Thyroid gland (tissue), 4 donors: ENCODE measurements at regions not wholly inside any gene's neighbourhood (a gene's known extent, or its start where the extent isn't known, plus 50 kb on each side); places are given as distances from the start of the nearest gene placed in this dataset.

Source experiments
- DNase-seq, 2 donors: peaks; one replicate each; pipeline ENCODE4 v3.0.0-alpha.2; 2019
- H3K27ac ChIP-seq, 3 donors: fragments of 200-600 bp; sonication (generic); 1 replicate in 2 of 3; 2 replicates in 1 of 3; pipeline ENCODE4 v1.5.1; 2016 to 2019; ENCODE audit warnings: mild to moderate bottlenecking in 1 of 3, moderate library complexity in 1 of 3
- H3K27me3 ChIP-seq: fragments of 200-600 bp; sonication (generic); one replicate; pipeline ENCODE4 v1.5.1; 2019
- H3K36me3 ChIP-seq, 2 donors: fragments of 200-600 bp; sonication (generic); one replicate each; pipeline ENCODE4 v1.5.1; 2016 to 2019
- H3K4me1 ChIP-seq, 2 donors: fragments of 200-600 bp; sonication (generic); one replicate each; pipeline ENCODE4 v1.5.1; 2017 to 2019
- H3K4me3 ChIP-seq, 3 donors: fragments of 200-600 bp; sonication (generic); replicated peaks in 1 of 3; 1 replicate in 2 of 3; 2 replicates in 1 of 3; pipeline ENCODE4 v1.5.1; 2016; ENCODE audit warnings: mild to moderate bottlenecking in 1 of 3
- H3K9me3 ChIP-seq: fragments of 200-600 bp; sonication (generic); one replicate; pipeline ENCODE4 v1.5.1; 2017
- POLR2A ChIP-seq, 2 donors: fragments of 450-650 bp; IDR thresholded peaks; one replicate each; pipeline ENCODE4 v1.6.1; 2017; ENCODE audit warnings: antibody characterized with exemption in 2 of 2, mild to moderate bottlenecking in 2 of 2, moderate library complexity in 1 of 2
- WGBS, 2 donors: methylation state at CpG; one replicate each; pipeline ENCODE4 v1.1.5; 2017; 5-methylcytosine and 5-hydroxymethylcytosine counted together
- intact Hi-C: fragments of 100-400 bp; cut with DNase I; formaldehyde crosslinking; loops from one replicate; pipeline ENCODE4 v1.15.1; 2023
- TF ChIP-seq, protein P1 (sequence below), 6 experiments: fragments of 200-600 bp in 3 of 6; fragments of 450-650 bp in 3 of 6; sonication (generic) in 3 of 6; IDR thresholded peaks; one replicate each; pipeline ENCODE4 v1.5.1; 2016 to 2019; ENCODE audit warnings: antibody characterized with exemption in 6 of 6, mild to moderate bottlenecking in 2 of 6, inconsistent platforms in 1 of 6, moderate library complexity in 1 of 6

DNA sequence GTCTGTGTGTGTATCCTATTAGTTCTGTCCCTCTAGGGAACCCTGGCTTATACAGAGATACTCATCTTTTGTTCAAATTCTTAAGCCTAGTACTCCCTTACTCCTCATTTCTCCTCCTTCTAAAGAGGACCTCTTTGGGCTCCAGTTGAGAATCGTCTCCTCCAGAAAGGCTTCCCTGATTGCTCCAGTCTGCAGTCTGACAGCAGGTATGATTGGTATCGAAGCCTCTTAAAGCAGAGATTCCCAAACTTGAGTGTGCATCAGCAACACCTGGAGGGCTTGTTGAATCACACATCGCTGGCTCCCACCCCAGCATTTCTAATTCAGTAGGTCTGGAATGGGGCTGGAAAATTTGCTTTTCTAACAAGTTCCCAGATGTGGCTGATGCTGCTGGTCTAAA, 60.9 kb upstream of the NMNAT3 start:
- H3K27ac ChIP-seq = no peak overlapping the region
- no peak overlapping the region for H3K4me3 ChIP-seq
- intact Hi-C loops = no loop called here
- no peaks in the 10 kb centered on the region for H3K9me3 ChIP-seq
- H3K27me3 ChIP-seq = no peaks in the 10 kb centered on the region
- no peaks in the 10 kb centered on the region for H3K36me3 ChIP-seq
- H3K4me1 ChIP-seq = no peaks in the 10 kb centered on the region
- no peak for DNase-seq
- 76 to 86% methylated on average over 3 of the region's 3 CpGs for WGBS, 2 donors
- no peak for TF ChIP-seq POLR2A (IDR thresholded peaks at IDR 0.05)
- TF ChIP-seq, protein P1, sequence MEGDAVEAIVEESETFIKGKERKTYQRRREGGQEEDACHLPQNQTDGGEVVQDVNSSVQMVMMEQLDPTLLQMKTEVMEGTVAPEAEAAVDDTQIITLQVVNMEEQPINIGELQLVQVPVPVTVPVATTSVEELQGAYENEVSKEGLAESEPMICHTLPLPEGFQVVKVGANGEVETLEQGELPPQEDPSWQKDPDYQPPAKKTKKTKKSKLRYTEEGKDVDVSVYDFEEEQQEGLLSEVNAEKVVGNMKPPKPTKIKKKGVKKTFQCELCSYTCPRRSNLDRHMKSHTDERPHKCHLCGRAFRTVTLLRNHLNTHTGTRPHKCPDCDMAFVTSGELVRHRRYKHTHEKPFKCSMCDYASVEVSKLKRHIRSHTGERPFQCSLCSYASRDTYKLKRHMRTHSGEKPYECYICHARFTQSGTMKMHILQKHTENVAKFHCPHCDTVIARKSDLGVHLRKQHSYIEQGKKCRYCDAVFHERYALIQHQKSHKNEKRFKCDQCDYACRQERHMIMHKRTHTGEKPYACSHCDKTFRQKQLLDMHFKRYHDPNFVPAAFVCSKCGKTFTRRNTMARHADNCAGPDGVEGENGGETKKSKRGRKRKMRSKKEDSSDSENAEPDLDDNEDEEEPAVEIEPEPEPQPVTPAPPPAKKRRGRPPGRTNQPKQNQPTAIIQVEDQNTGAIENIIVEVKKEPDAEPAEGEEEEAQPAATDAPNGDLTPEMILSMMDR (IDR thresholded peaks at IDR 0.05) = no peak

DNA sequence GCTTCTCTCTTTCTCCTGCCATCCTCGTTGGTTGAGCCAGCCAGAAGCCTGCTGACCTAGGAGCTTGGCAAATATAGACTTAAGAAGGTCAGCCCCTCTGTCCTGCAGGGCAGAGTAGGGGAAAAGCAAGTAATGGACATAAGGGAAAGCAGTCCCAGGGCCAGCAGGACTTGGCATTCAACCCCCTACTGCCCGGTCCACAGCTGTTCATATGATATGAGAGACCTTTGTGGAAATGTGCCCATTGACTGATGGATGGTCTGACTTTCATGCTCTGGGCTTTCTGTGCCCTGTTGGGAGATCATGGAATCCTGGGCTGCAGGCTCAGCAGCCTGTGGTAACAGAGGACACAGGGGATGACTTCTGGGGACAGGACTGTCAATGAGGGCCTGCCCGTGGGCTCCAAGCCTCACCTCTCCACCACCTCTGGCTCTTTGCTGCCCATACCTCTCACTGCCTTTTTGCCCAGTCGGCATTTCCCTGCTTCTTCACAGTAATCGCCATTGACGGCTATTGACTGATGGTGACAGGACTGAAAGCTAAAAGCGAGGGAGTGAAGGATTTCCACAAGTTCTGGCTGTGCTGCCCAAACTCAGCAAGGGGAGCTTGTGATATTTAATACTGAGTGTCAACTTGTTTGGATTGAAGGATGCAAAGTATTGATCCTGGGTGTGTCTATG, 60.0 kb upstream of the NMNAT3 start:
- intact Hi-C loops = no loop called here
- Histone ChIP-seq H3K36me3 (no peaks in the 10 kb centered on the region), H3K4me1 (no peaks in the 10 kb centered on the region), H3K4me3 (no peak overlapping the region), H3K27ac (no peak overlapping the region), H3K9me3 (no peaks in the 10 kb centered on the region), H3K27me3 (no peaks in the 10 kb centered on the region)
- WGBS, 2 donors = 74 to 80% methylated on average over 7 of the region's 7 CpGs
- no peak for DNase-seq
- TF ChIP-seq, protein P1 (IDR thresholded peaks at IDR 0.05) = no peak
- no peak for TF ChIP-seq POLR2A (IDR thresholded peaks at IDR 0.05)

DNA sequence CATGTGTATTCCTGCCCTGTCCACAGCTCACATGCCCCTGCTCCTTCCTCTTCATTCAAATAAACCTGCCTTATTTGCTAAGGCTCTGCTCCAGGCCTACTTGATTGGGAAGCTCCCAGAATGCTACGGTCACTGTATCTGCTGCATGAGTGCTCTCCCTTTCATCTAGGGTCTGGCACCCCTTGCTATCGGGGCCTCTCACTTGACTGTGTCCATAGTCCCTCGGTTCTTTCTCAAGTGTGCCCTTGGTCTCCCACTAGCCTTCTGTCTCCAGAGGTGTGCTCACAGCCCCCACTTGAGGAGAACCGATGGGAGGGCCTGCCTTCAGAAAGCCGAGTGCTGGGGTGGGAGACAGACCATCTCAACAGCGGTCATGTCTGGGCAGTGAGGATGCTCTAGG, 57.4 kb upstream of the NMNAT3 start:
- Histone ChIP-seq H3K4me3 (no peak overlapping the region), H3K27me3 (no peaks in the 10 kb centered on the region), H3K36me3 (no peaks in the 10 kb centered on the region), H3K9me3 (no peaks in the 10 kb centered on the region), H3K27ac (no peak overlapping the region), H3K4me1 (no peaks in the 10 kb centered on the region)
- TF ChIP-seq, protein P1 (IDR thresholded peaks at IDR 0.05) = no peak
- TF ChIP-seq POLR2A (IDR thresholded peaks at IDR 0.05) = no peak
- WGBS, 2 donors = 68 to 79% methylated on average over 5 to 6 of the region's 6 CpGs
- intact Hi-C loops = no loop called here
- no peak for DNase-seq

DNA sequence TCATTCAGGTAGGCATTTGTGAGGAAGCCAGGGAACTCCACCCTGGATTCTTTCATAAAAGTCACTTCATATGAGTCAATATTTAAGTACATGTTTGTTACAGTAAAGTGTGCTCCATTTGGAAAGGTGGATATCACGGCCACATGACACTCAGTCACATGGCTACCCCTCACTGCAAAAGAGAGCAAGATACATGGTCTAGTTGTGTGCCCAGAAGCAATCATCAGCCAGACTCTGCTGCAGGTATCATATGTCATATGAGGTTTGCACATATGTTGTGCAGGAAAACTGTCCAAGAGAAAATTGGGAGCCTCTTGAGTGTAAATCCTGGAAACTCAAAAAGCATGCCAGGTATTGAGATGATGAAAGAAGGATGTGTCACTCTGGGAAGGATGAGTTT, 55.0 kb upstream of the NMNAT3 start:
- no peaks in the 10 kb centered on the region for H3K9me3 ChIP-seq
- no peak overlapping the region for H3K27ac ChIP-seq
- intact Hi-C loops = no loop called here
- no peak for DNase-seq
- TF ChIP-seq, protein P1 (IDR thresholded peaks at IDR 0.05) = no peak
- TF ChIP-seq POLR2A (IDR thresholded peaks at IDR 0.05) = no peak
- H3K4me1 ChIP-seq = no peaks in the 10 kb centered on the region
- H3K36me3 ChIP-seq = no peaks in the 10 kb centered on the region
- no peak overlapping the region for H3K4me3 ChIP-seq
- WGBS, 2 donors = 72 to 73% methylated on average over 1 of the region's 1 CpG
- H3K27me3 ChIP-seq = no peaks in the 10 kb centered on the region

DNA sequence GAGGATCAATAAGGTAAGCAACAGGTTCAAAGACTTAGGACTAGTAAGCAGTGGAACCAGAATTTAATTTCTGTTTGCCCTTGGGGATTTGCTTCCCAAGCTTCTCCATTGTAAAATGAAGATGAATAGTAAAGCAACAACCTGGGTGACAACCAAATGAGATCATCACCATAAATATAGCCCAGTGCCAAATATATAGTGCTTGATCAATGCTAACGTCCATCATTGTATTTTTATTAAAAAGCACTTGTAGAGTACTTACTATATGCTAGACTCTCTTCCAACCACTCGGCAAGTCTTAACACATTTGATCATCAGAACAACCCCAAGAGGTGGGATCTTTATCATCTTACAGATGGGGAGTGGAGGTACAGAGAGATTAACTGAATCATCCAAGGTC, 51.5 kb upstream of the NMNAT3 start:
- intact Hi-C loops = no loop called here
- Histone ChIP-seq H3K9me3 (no peaks in the 10 kb centered on the region), H3K36me3 (no peaks in the 10 kb centered on the region), H3K4me1 (no peaks in the 10 kb centered on the region), H3K27ac (no peak overlapping the region), H3K4me3 (no peak overlapping the region), H3K27me3 (no peaks in the 10 kb centered on the region)
- no peak for DNase-seq
- TF ChIP-seq, protein P1 (IDR thresholded peaks at IDR 0.05) = no peak
- no peak for TF ChIP-seq POLR2A (IDR thresholded peaks at IDR 0.05)
- WGBS, 2 donors = 76 to 86% methylated on average over 2 of the region's 2 CpGs
